OCI-LY1 (cell line): ENCODE measurements at regions not wholly inside any gene's neighbourhood (a gene's known extent, or its start where the extent isn't known, plus 50 kb on each side); places are given as distances from the start of the nearest gene placed in this dataset.

Experiments
- CTCF ChIP-seq: fragments of 200-600 bp; sonication (generic), shearing (Covaris generic); IDR thresholded peaks from 2 replicates; pipeline ENCODE4 v1.5.1; 2017; ENCODE audit warnings: mild to moderate bottlenecking, antibody characterized with exemption, low read length, moderate library complexity, mixed read lengths
- EZH2 ChIP-seq: fragments of 200-600 bp; sonication (generic), shearing (Covaris generic); IDR thresholded peaks from 2 replicates; pipeline ENCODE4 v1.8.0; 2017; ENCODE audit warnings: borderline replicate concordance, mixed run types, mild to moderate bottlenecking, antibody characterized with exemption, low read length, moderate library complexity, mixed read lengths

- TF ChIP-seq CTCF (no peak), EZH2 (no peak)
These were observed 302.6 kb upstream of the DDI1 start for GRCh38 chr11:103733889-103734288.
